NOMO-1 (cell line): ENCODE measurements at regions not wholly inside any gene's neighbourhood (a gene's known extent, or its start where the extent isn't known, plus 50 kb on each side); places are given as distances from the start of the nearest gene placed in this dataset.

Experiments
- DNase-seq, 2 experiments: peaks; one replicate each; lab custom pipeline; 2025; ENCODE audit not compliant: unreplicated experiment in 2 of 2; lab: John Stamatoyannopoulos, UW

- no peak for DNase-seq
Observed at GRCh38 chrX:134718105-134718965, 60.1 kb upstream of the PLAC1 start.

DNA sequence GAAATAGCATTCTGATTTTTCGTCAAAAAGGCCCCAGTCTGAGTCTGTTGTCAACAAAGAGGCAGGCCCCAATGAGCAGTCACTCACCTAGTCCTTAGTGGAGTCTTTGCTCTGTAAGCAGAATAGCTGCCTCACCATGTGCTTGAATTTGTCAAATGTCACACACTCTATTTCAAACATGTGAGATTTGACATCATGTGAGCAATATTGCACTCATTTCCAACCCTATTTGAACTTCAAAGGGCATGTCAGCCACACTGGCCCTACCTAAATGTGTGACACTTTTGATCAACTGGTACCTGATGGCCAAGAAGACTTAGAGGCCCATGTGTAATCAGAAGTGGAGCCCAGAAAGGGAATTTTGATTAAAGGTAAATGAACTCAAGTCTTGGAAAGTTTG is 59.4 kb upstream of the PLAC1 start:
- DNase-seq = no peak

GRCh38 chrX:134716620-134717012 is 58.3 kb upstream of the PLAC1 start:
- no peak for DNase-seq

DNA sequence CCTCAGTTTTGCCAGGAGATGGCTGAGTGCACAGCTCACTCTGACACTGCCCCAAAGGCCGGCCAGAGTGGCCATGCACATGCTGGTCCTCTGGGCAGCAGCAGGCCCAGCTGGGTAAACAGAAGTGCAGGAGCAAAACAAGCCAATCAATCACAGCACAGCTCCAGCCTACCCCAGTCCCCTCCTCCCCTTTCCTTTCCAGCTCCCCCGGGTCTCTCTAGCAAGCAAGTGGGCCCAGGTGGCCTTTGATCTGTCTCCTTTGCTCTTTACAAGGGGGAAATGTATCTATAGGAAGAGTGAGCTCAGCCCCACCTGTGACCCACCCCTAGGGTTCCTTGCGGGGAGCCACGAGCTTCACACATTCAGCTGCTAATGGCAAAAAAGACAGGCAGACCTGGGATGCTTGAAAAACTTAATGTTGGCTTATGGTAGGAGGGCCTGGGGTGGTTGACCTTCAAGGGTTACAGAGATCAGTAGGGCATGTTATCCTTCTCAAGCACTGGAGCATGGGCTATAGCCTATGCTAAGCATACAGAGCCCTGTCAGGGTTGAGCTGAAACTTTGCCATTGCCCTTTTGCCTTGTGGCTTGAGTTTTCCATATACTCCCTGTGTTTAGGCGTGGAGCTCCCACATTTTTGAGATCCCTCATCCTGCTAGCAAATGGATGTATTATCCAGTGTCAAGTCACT is 57.8 kb upstream of the PLAC1 start:
- DNase-seq = no peak

GRCh38 chrX:134714633-134715110 is 56.4 kb upstream of the PLAC1 start:
- DNase-seq = no peak

DNA sequence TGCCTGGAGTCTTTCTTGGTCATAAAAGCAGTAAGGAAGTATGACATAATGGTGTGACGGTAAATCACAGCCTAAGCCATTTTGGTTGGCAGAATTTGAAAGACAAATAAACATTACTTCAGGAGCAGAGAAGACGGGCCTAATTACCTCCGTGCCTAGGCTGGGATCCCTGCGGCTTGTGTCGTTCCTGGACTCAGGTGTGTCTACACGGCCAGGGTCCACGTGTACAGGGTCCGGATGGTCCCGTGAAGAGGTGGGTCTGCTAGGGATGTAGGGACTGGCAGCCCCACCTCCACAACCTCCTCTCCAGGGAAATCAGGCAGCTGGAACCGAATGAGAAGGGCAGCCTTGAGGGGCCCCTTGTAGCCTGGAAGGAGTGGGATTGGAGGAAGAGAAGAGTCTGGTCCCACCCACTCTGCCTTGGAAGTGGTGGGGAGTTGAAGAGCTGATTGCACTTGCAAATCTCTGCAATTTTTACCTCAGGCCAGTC is 55.4 kb upstream of the PLAC1 start:
- no peak for DNase-seq

DNA sequence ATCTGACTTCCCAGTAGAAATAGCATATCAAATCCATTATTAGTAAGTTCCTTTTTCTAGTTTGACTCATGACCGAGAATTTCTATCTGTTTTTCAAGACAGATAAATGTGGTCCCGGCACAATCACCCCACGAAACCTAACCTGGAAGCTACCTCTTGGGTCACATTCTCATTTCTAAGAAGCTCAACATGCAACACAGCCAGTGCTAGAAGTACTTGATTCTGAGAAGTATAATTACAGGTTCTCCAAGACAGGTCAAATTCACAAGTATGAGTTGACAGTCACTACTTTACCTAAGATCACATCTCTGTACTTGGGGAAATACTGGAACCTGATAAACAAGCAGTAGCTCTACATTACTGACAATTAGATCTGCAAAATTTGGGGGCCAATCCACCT is 54.0 kb upstream of the PLAC1 start:
- no peak for DNase-seq

DNA sequence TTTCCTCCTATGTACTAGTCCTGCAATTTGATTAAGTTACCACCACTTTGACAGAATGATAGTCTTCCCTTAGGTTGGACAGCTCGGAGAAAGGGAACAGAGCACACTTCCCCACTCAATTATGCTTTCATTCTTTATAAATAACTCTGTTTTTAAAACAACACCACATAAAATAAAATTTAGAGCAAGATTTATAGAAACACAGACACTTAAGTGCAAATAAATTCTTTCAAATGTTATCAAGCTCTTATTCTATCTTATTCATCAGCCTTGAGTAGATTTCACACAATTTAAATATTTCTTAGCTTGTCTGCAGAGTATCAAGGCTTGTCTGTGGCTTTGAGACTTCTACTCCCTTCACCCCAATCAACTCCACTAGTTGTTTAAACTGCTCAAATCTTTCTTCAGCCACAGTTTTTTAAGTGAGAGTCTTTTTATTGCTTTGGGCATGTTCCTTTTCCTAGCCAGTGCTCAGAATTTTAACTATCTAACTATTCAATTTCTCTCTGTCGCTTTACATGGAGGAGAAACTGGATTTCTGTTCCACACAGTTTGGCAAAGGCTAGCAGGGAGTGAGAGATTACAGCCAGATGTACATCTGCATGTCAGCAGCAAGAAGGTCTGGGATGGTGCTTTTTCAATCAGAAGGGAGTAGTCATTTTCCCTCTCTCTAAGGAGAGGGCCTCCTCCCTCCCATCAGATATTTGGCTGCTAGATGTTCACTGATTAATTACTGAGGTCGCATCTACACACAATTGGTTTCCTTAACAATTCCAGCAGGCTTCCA is 53.1 kb upstream of the PLAC1 start:
- DNase-seq = no peak
